Spleen (tissue), 7 donors: ENCODE measurements at regions not wholly inside any gene's neighbourhood (a gene's known extent, or its start where the extent isn't known, plus 50 kb on each side); places are given as distances from the start of the nearest gene placed in this dataset.

Experiments
- CTCF ChIP-seq, 11 experiments: fragments of 200-600 bp in 7 of 11; fragments of 450-650 bp in 4 of 11; sonication (generic) in 4 of 11; IDR thresholded peaks in 8 of 11; conservative IDR thresholded peaks in 3 of 11; 1 replicate in 7 of 11; 2 replicates in 4 of 11; pipeline versions ENCODE4 v1.4.0 to v1.8.0; 2016 to 2021; ENCODE audit warnings: antibody characterized with exemption in 11 of 11, inconsistent platforms in 4 of 11, mild to moderate bottlenecking in 1 of 11
- POLR2A ChIP-seq, 3 donors: fragments of 450-650 bp; IDR thresholded peaks; one replicate each; pipeline ENCODE4 v1.5.1; 2017; ENCODE audit warnings: antibody characterized with exemption in 3 of 3, mild to moderate bottlenecking in 1 of 3
- POLR2AphosphoS5 ChIP-seq, 3 donors: sonication (generic); formaldehyde crosslinking; IDR thresholded peaks; one replicate each; pipeline ENCODE4 v1.5.1; 2017; ENCODE audit warnings: antibody characterized with exemption in 3 of 3
- donor health status: DM: no; HTN: no; CAD: no; lungs with moderate emphysema.
- donor health status: DM: no; HTN: no; CAD: no.
- donor health status: DM: no; HTN: no; CAD: no.

- TF ChIP-seq CTCF (IDR thresholded peaks at IDR 0.05 in 8 of 11, conservative IDR thresholded peaks at IDR 0.05 in 3 of 11) (no peak), POLR2AphosphoS5 (IDR thresholded peaks at IDR 0.05) (no peak), POLR2A (IDR thresholded peaks at IDR 0.05) (no peak)
Observed at GRCh38 chr6:148069256-148069655, 273.4 kb upstream of the SASH1 start.
